Stimulated activated CD8-positive, alpha-beta memory T cell treated with anti-CD3 and anti-CD28 coated beads, Interleukin-12 subunit alpha, Interleukin-12 subunit beta, amount 100 ng/mL, for 24 hours (primary cell): ENCODE measurements at regions not wholly inside any gene's neighbourhood (a gene's known extent, or its start where the extent isn't known, plus 50 kb on each side); places are given as distances from the start of the nearest gene placed in this dataset.

Experiments
- DNase-seq: peaks from one replicate; pipeline ENCODE4 v3.0.0-alpha.2; 2020; ENCODE audit errors: extremely low read depth

DNA sequence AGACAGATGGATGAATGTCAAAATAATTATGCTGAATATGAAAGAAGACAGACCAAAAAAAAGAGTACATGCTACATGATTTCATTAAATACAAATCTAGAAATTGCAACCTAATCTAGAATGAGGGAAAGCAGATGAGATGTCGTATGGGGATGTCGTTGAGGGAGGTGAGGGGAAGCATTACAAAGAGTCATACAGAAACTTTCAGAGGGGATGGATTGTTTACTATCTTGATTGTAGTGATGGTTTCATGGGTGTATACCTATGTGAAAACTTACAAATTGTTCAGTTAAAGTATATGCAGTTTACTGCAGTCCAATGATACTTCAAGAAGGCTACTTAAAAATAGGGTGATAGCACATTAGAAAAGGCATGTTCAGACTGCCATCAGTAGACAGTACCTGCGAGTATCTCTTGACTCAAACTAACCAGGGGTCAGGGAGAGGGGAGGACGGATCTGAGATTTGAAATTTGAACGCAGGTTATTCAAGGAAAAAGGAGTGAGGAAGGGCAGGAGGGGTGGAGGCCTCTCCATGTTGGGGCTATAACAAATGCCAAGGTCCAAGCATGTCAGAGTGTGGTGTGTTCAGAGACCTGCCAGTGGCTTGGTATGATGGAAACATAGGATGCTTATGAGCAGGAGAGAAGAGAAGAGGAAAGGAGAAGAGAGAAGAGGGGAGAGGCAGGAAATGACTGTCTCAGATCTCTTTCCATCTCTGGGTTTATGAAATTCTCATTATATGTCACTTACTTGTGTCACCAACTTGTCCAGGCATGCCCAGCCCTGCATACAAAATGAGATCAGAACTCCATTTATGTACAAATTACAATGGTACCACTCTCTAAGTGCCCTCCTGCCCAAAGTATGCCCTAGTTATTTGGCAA, 257.3 kb upstream of the CXCR4 start:
- no peak for DNase-seq

DNA sequence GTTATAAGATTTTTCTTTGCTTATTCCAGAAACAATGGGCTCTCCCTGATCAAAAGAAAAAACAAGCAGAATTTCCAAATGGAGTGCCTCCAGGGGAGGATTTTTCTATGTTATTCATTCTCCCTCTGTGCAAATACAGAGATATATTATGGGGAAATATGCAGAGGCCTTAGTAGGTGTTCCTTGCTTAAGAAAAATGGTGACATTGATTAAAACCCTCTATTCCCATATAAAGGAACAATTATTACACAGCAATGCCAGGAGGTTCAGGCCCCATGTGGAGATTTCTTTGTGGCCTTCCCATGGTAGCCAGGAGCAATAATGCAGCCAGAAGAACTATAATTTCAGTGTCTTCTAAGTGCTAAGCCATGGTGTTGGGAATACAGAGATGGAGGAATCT, 255.9 kb upstream of the CXCR4 start:
- DNase-seq = no peak

DNA sequence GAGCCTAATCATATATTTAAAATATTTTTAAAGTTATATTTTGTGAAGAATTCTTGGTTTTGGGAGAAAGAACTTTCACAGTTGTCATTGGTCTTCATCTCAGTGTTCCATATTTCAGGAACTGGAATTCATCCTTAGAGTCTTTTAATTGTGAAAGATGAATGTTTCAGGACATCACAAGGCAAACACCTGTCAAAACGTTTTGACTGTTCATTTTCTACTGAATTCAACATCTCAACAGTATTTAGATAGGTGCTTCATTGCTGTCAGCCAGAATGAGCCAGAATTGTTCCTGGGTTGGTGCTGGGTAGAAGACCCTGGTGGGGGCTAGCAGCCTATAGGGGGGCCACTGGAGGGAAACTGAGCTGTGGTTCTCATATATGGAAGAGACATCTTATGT, 255.1 kb upstream of the CXCR4 start:
- DNase-seq = no peak

DNA sequence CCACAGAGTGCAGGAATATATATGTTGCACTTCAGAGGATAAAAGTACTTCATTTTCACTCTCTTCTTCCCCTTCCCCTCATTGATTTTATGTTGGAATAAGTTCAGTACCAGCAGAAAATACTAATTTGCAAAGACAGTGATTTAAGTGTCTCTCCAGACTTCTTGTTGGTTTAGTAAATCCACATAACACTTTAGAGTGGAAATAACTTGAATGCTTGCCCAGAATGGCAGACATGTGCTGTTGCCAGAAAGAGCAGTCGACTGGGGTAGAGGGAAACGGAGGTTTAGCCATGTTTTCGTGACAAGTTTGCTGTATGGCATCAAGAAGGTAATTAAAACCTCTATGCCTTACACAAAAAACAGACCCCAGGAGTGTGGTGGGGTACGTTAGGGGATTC, 246.0 kb upstream of the CXCR4 start:
- DNase-seq = no peak

DNA sequence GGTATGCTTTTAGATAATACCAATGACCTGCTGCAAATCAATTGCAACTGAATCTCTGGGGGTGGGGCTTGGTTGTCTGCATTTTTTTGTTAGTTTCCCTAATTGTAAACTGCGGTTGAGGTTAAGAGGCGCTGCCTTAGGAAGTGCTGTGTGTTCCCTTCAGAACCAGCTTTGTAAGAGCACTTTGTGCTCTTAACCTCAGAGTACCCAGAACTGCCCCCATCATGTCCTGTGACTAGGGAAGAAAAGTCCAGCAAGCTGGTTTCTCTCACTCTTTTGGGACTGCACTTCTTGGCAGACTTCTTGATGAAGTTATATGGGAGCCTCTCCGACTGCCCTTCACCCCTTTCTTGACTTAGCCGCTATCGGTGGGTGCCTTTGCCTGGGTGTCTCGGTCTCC, 245.5 kb upstream of the CXCR4 start:
- no peak for DNase-seq

DNA sequence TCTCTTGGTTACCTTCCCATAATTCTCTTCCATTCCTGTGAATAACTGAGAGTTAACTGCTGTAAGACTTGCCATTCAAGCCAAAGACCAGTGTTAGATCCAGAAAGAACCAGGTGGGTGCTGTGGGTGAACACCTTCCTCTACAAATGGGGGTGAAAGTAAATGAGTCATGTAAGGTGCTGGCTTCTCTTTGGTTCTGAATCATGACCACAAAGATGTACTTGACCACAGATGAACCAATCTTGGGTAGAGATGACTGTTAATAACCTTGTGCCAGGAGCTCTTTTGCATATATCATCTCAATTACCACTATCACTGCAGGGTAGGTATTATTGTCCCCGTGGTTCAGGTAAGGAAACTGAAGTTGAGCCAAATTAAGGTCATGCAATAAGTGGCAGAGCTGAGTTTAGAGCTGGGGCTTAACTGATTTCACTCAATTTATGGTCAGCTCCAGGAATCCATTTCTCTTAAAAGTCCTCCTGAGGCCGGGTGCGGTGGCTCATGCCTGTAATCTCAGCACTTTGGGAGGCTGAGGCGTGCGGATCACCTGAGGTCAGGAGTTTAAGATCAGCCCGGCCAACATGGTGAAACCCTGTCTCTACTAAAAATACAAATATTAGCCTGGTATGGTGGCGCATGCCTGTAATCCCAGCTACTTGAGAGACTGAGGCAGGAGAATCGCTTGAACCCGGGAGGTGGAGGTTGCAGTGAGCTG, 244.9 kb upstream of the CXCR4 start:
- no peak for DNase-seq

DNA sequence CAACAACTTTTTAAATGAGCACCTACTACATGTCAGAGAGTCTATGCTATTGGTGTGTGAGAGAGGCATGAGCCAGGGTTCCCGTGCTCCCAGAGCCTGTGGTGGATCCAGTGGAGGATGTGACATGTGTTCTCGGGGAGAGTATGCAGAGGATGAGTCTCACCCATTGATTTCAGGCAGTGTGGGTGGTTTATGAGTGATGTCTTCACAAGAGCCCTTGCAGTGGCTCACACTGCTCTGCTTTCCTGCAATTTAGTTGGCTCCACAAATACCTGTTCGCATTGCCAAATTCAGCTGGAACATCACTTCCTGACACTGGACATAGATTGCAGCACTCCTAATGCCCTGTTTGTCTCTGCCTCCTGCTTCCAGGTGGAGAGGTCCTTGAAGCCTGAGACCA, 243.6 kb upstream of the CXCR4 start:
- no peak for DNase-seq

DNA sequence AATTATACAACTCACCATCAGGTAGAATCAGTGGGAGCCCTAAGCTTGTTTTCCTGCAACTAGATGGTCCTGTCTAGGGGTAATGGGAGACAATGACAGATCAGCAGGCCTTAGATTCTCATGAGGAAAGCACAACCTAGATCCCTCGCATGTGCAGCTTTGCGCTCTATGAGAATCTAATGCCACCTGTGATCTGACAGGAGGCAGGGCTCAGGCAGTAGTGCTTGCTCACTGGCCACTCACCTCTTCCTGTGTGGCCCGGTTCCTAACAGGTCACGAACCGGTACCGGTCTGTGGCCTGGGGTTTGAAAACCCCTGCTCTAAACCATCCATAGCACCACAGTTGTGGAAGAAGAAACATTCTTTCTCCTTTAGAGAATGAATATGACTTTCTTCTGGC, 242.8 kb upstream of the CXCR4 start:
- DNase-seq = no peak

DNA sequence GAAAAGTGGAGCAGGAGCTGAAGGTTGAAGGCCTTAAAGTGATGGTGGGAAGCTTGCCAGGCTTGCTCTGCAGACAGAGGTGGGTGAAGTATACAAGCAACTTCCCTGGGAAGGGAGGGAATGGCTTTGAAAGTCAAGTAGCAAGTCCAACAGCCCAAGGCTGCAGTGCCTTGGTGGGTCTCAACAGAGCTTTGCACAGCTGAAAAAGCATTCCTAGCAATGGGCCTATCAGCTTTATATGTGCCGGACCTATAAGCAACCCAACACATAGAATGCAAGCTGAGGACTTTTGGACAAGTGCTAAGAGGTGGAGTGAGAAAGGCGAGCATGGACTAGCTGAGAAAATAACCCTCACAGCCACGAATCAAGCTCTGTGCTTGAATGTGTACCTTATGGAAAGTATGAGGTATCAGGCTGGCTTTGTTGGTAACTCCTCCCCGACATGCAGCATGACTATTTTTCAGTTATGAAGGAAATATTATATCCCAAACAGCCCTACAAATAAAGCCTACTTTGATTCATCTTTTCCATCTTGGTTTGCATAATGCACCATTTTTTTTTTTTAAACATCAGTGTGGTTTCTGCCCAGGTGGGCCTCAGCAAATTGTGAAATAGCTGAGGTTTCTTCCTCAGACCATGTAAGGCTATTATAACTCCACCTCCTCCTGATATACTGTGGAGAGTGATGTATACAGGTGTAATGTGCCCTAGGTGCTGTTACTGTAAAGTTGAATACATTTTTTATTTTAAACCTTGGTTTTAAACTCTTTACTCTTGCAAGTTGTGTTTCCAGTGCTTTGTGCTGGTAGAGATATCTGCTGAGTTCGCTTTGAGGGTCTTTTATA, 241.4 kb upstream of the CXCR4 start:
- DNase-seq = no peak

DNA sequence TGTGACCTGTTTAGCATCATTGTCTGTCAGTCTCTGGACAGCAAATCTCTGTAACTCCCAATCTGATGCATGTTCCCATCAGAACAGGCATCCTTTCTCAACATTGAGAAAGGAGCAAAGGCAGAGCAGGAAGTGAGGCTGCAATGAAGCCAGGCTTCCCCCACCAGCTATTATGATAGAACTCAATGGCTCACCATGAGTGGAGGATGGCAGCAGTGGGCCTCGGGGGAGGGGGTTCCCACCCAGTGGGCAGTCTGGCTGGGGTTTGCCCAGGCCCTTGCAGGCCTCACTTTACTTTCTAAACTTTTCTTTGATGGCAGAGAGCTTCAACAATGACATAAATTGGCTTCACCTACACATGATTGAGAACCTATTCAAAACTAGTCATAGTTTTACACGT, 240.6 kb upstream of the CXCR4 start:
- no peak for DNase-seq

DNA sequence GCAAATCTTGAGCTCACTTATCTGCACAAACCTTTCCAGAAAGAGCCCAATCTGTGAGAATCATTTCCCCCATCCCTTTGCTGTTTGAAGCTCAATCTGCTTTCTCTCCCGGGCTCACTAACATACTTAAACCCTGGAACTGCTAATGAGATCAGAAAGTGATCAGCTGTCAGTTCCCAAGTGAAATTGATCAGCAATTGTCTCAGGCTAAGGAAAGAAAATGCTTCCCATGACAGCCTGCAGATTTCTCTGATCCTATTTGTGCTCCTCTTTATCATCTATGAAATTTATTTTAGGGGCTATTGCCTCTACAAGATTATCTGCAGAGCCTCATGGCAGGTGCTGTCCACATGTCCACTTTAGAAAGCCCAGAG, 239.0 kb upstream of the CXCR4 start:
- no peak for DNase-seq

DNA sequence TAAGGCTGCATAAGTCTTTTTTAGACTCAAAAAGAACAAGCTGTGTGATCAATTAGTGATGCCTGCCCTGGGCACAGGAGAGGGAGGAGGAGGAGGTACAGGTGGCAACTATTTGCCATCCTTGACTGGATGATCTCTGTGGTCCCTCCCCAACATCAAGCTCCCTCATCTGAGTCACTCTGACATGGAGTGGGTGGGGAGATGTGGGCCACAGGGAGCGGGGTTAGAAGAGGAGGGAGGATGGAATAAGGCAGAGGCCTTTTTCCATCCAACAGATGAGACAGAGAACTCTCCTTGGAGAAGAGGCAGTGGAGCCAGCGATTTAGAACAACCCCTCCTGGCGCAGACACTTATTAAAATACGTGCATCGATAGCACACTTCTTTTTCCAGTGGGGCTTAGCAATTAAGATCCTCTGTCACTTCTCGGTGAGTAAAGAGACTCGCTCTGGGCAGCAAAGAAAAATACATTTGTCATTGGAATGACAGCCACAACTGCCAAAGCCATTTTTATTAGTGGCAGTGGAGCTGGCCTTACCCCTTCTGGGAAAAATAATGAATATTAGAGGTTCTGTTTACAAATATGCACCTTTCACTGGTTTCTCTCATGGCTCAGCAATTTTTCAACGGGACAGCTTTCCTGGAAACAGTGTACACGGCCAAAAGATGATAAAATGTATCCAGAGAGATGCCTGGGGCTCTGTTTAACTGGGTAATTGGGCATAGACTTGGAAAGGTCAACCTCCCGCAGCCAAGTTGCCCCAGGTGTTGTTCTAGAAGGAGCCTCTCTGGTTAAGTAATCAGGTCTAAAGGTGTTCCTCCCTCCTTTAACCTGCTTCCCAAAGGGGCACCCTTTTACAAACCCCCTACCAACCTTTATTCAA, 238.4 kb upstream of the CXCR4 start:
- DNase-seq = no peak

DNA sequence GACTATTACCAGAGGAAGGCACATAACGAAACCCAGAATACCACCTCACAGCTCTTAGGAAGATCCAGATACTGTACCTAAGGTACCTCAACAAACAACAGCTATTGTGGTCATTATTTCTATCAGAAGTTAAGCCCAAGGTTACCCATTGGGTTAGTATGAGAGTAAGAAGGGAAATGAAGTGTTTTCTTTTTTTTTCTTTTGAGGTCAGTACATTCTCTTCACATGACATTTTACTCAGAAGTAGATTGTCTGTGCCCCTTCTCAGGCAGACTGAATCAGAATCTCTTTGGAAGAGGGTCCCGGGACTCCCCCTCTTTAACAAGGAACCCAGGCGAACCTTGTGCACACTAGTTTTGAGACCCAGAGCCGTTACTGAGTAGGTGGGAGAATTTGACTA, 233.7 kb upstream of the CXCR4 start:
- no peak for DNase-seq

DNA sequence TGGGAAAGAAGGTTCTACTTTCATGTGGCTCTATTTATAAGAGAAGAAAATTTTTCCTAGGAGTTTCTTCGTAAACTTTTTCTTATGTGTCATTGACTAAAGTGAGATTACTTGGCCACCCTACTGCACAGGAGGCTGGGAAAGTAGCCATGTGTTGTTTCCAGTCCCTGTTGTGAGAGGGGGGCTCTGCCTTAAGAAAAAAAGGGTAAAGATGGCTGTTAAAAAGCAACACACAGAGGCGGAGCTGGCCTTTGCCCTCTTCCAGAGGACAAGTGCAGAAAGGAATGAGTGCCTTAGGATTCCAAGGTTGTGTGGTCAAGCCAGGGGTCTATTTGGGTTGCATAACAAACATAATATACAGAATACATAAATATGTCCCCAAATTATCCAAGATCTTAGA, 230.0 kb upstream of the CXCR4 start:
- no peak for DNase-seq

DNA sequence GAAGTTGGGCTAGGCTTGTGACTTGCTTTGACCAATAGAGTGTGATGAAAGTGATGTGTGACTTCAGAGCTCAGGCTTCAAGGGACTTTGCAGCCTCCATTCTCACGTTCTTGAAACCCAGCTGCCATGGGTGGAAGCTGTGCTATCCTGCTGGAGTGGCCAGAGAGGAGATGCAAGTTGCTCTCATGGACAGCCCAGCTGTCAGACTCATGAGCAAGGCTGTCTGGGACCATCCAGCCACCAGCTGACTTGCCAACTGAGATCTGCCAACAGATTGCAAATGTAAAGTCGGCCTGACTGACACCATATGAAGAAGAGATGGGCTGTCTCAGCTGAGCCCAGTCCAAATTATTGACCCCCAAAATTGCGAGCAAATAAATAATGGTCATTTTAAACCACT, 226.4 kb upstream of the CXCR4 start:
- DNase-seq = no peak

DNA sequence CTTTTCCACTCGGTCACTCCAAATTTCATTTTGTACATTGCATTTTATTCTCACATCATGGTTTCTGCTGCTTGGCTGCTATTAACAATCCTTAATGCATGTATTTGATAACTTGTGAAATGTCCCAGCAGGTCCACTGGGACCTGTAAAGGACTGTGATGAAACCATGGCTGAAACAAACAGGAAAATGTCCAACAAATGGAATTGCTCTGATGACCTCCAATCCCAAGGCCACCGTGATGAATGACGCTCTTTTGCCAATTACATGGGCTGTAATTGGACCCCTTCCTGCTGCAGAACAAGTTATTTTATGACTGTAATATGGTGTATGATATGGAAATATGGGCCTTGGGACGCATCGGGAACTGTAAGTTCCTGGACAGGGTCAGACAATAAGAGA, 224.2 kb upstream of the CXCR4 start:
- DNase-seq = no peak

DNA sequence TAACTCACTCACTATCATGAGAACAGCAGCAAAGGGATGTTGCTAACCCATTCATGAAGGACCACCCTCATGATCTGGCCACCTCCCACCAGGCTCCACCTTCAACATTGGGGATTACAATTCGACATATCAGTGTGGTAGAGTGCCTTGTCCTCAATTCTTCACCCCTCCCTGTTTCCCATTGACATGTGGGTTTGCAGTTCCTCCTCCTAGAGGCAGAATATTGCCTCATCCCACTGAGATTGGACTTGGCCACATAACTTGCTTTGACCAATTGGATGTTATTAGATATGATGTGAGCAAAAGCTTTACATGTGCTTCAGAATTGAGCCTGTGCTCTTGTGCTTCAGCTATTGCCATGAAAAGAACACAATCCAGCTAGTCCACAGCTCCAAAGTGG, 217.0 kb upstream of the CXCR4 start:
- DNase-seq = no peak

DNA sequence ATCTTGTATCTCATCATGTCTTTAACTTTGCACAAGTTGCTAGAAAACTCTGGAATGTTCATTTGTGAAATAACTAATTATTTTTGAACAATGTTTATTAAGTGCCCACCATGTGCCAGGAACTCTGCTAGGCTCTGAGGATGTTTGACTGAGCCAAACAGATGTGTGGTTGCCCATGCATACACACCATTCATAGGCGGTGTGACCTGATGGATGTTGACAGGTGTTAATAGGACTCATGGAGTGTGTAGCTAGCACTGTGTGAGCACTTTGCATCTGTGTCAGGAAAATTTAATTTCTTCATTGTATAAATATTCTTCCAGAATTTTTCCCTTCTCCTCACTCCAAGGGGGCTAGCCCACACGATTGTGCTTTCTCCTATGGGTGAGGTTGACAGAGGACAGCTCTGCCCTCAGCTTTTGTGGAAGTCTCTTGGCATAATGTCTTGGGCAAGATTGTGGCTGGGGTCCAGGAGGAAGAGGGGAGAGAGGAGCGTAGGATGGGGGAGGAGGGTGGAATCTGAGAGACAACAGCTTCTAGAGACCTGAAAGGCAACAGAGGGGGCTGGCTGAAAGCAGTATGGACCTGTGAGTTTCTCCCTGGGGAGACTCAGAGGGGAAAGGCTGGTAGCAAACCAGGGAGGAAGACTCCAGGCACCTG, 214.6 kb upstream of the CXCR4 start:
- DNase-seq = no peak

DNA sequence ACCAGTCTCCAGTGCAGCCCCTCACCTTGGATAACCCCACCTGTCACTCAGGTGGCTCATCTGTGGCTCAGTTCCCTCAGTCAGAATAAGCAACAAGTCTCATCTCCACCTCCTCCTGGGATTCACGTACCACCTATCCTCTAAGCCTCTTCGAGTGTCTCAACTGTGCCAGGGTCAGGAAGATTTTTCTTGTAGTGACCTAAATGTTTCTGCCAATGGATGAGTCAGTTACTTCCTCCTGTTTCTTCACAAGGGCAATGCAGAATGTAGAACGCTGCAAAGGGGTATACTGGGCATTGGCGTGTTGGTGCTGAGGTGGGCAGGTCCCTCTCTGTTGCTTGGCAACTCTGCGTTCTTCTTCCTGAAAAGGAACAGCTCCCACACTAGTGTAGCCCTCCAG, 213.3 kb upstream of the CXCR4 start:
- DNase-seq = no peak

DNA sequence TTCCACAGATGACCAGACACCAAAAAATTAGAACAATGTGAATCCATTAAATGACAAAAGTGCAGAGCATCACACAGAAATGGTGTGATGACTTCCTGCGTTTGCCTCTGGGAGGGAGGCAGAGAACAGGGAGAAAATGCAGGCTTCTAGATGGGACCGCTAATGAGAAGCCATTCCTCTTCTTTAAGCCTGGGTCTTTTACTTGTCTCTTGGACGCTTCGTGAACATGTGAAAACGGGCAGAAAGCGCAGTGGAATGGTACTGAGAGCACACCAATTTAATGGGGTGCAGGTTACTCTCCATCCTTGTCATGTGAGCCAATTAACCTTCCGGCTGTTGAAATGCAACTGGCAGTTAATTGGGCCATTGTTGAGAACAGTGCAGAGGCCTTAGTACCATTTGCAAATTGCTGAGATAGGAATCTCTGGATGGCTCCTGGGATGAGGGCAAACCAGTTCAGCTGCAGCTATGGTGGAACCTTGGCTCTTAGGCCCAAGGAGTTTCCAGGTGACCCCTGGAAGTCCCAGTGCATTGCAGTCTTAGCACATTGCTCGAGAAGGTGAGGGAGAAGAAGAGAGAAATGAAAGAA, 210.4 kb upstream of the CXCR4 start:
- DNase-seq = no peak
